DND-41 (cell line): ENCODE measurements at regions not wholly inside any gene's neighbourhood (a gene's known extent, or its start where the extent isn't known, plus 50 kb on each side); places are given as distances from the start of the nearest gene placed in this dataset.

Experiments
- CTCF ChIP-seq: IDR thresholded peaks from 2 replicates; pipeline ENCODE4 v1.5.1; 2012; ENCODE audit warnings: borderline replicate concordance, low read length, moderate library complexity, mild to moderate bottlenecking; ENCODE audit not compliant: poor library complexity, severe bottlenecking; ENCODE audit errors: extremely low read depth
- EZH2 ChIP-seq: IDR thresholded peaks from 3 replicates; pipeline ENCODE4 v1.6.1; 2012; ENCODE audit warnings: borderline replicate concordance, low read depth, mild to moderate bottlenecking, moderate library complexity, low read length, inconsistent platforms; ENCODE audit not compliant: severe bottlenecking

DNA sequence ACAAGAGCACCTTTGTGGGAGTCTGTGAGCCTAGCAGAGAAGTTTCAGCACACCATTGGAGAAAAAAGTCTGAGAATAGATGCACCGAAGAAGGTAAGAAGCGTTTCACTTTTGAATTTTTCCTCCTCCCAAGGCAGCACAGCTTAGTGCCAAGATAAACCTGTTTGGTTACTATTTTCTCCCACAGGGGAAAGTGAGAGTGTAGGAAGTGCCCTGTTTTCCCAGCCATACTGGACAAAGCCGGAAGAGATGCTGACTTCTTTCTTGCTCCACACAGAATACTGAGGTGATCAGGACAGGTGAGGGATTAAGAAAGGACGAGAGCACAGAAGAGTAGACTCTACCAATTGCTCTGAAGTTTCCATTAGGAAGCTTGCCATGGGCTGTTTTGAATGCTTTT, 1011.0 kb upstream of the MIR17HG start:
- TF ChIP-seq CTCF: no peak
- no peak for TF ChIP-seq EZH2
